SU-DHL-6 (cell line): ENCODE measurements at regions not wholly inside any gene's neighbourhood (a gene's known extent, or its start where the extent isn't known, plus 50 kb on each side); places are given as distances from the start of the nearest gene placed in this dataset.

Experiments
- CTCF ChIP-seq: fragments of 200-600 bp; sonication (generic); IDR thresholded peaks from one replicate; pipeline ENCODE4 v1.5.1; 2017; ENCODE audit warnings: antibody characterized with exemption, mild to moderate bottlenecking, low read length, moderate library complexity; ENCODE audit not compliant: insufficient read depth, poor library complexity, severe bottlenecking
- EZH2phosphoT487 ChIP-seq: fragments of 200-600 bp; sonication (generic), shearing (Covaris generic); conservative IDR thresholded peaks from 2 replicates; pipeline ENCODE4 v1.6.1; 2018; ENCODE audit warnings: mild to moderate bottlenecking, antibody characterized with exemption, low read length, moderate library complexity, mixed read lengths

GRCh38 chr1:5481889-5482288, 510.3 kb downstream of the NPHP4 start:
- TF ChIP-seq CTCF (no peak), EZH2phosphoT487 (no peak)
